H9 (cell line): ENCODE measurements at regions not wholly inside any gene's neighbourhood (a gene's known extent, or its start where the extent isn't known, plus 50 kb on each side); places are given as distances from the start of the nearest gene placed in this dataset.

ENCODE experiments used
- DNase-seq: peaks from one replicate; pipeline ENCODE4 v3.0.0-alpha.2; 2017
- H2AFZ ChIP-seq: one replicate; pipeline ENCODE4 v1.6.1; 2013; ENCODE audit warnings: mild to moderate bottlenecking, low read length, control low read depth, moderate library complexity
- H2AK5ac ChIP-seq: 2 replicates; pipeline ENCODE4 v1.6.1; 2013; ENCODE audit warnings: low read length, control low read depth, mixed read lengths; ENCODE audit not compliant: insufficient read length
- H2BK120ac ChIP-seq: one replicate; pipeline ENCODE4 v1.6.1; 2013; ENCODE audit warnings: low read depth, mild to moderate bottlenecking, low read length, control low read depth, inconsistent platforms; ENCODE audit not compliant: poor library complexity, severe bottlenecking
- H2BK12ac ChIP-seq: 2 replicates; pipeline ENCODE4 v1.6.1; 2013; ENCODE audit warnings: low read length, control low read depth, mixed read lengths, low read depth; ENCODE audit not compliant: insufficient read length
- H2BK15ac ChIP-seq: 2 replicates; pipeline ENCODE4 v1.6.1; 2013; ENCODE audit warnings: low read depth, low read length, control low read depth
- H2BK20ac ChIP-seq: one replicate; pipeline ENCODE4 v1.6.1; 2013; ENCODE audit warnings: low read depth, mild to moderate bottlenecking, low read length, control low read depth, inconsistent platforms; ENCODE audit not compliant: poor library complexity, severe bottlenecking
- H2BK5ac ChIP-seq: 2 replicates; pipeline ENCODE4 v1.6.1; 2013; ENCODE audit warnings: low read length, control low read depth, mixed read lengths; ENCODE audit not compliant: insufficient read length
- H3K14ac ChIP-seq: 2 replicates; pipeline ENCODE4 v1.6.1; 2013; ENCODE audit warnings: low read length, control low read depth; ENCODE audit not compliant: insufficient read depth
- H3K18ac ChIP-seq: 2 replicates; pipeline ENCODE4 v1.6.1; 2013; ENCODE audit warnings: low read depth, mild to moderate bottlenecking, mixed read lengths, low read length, control low read depth; ENCODE audit not compliant: insufficient read length
- H3K23ac ChIP-seq: 2 replicates; pipeline ENCODE4 v1.6.1; 2013; ENCODE audit warnings: low read length, control low read depth, mixed read lengths, low read depth; ENCODE audit not compliant: insufficient read length
- H3K23me2 ChIP-seq: 2 replicates; pipeline ENCODE4 v1.6.1; 2013; ENCODE audit warnings: low read depth, mild to moderate bottlenecking, mixed read lengths, low read length, control low read depth; ENCODE audit not compliant: insufficient read length, poor library complexity, severe bottlenecking
- H3K27ac ChIP-seq: 2 replicates; pipeline ENCODE4 v1.5.1; 2013; ENCODE audit warnings: low read length, control low read depth, mixed read lengths, low read depth; ENCODE audit not compliant: insufficient read length
- H3K27me3 ChIP-seq: 2 replicates; pipeline ENCODE4 v1.6.1; 2013; ENCODE audit warnings: low read length, control low read depth, inconsistent platforms; ENCODE audit not compliant: insufficient read depth
- H3K4ac ChIP-seq: 2 replicates; pipeline ENCODE4 v1.6.1; 2013; ENCODE audit warnings: low read depth, mild to moderate bottlenecking, control low read depth, inconsistent platforms, low read length, moderate library complexity
- H3K4me1 ChIP-seq: 2 replicates; pipeline ENCODE4 v1.6.1; 2013; ENCODE audit warnings: low read length, control low read depth, inconsistent platforms; ENCODE audit not compliant: insufficient read depth
- H3K4me2 ChIP-seq: 2 replicates; pipeline ENCODE4 v1.6.1; 2013; ENCODE audit warnings: low read length, control low read depth, mixed read lengths; ENCODE audit not compliant: insufficient read length, insufficient read depth
- H3K56ac ChIP-seq: 2 replicates; pipeline ENCODE4 v1.6.1; 2013; ENCODE audit warnings: low read depth, mild to moderate bottlenecking, mixed read lengths, low read length, control low read depth; ENCODE audit not compliant: insufficient read length
- H3K79me1 ChIP-seq: 2 replicates; pipeline ENCODE4 v1.6.1; 2013; ENCODE audit warnings: low read depth, mild to moderate bottlenecking, moderate library complexity, low read length, control low read depth, inconsistent platforms; ENCODE audit not compliant: insufficient read depth, poor library complexity, severe bottlenecking
- H3K79me2 ChIP-seq: 2 replicates; pipeline ENCODE4 v1.6.1; 2013; ENCODE audit warnings: low read length, control low read depth, inconsistent platforms; ENCODE audit not compliant: insufficient read depth
- H3K9ac ChIP-seq: 2 replicates; pipeline ENCODE4 v1.6.1; 2013; ENCODE audit warnings: low read length, control low read depth, mixed read lengths; ENCODE audit not compliant: insufficient read length; ENCODE audit errors: extremely low read depth
- H3K9me3 ChIP-seq: one replicate; pipeline ENCODE4 v1.6.1; 2013; ENCODE audit warnings: low read depth, low read length, inconsistent platforms; ENCODE audit not compliant: control insufficient read depth
- H3T11ph ChIP-seq: one replicate; pipeline ENCODE4 v1.6.1; 2013; ENCODE audit warnings: mild to moderate bottlenecking, low read length, control low read depth, inconsistent platforms
- H4K20me1 ChIP-seq: one replicate; pipeline ENCODE4 v1.6.1; 2013; ENCODE audit not compliant: control insufficient read depth, insufficient read length, insufficient read depth
- H4K5ac ChIP-seq: 2 replicates; pipeline ENCODE4 v1.6.1; 2013; ENCODE audit warnings: low read depth, mild to moderate bottlenecking, mixed read lengths, low read length, control low read depth; ENCODE audit not compliant: insufficient read length
- H4K8ac ChIP-seq: replicated peaks from 2 replicates; pipeline ENCODE4 v1.6.1; 2013; ENCODE audit warnings: low read length, control low read depth, mixed read lengths, low read depth; ENCODE audit not compliant: insufficient read length
- H4K91ac ChIP-seq: 2 replicates; pipeline ENCODE4 v1.6.1; 2013; ENCODE audit warnings: low read depth, mild to moderate bottlenecking, moderate library complexity, mixed read lengths, low read length, control low read depth; ENCODE audit not compliant: insufficient read length
- H3K27ac Mint-ChIP-seq, 3 experiments: 2 replicates in 2 of 3; 3 replicates in 1 of 3; pipeline ENCODE4 v1.8.0; 2020 to 2021; ENCODE audit warnings: mixed read lengths in 3 of 3, mild to moderate bottlenecking in 1 of 3, moderate library complexity in 1 of 3
- H3K27me3 Mint-ChIP-seq: 2 replicates; pipeline ENCODE4 v1.8.0; 2021; ENCODE audit warnings: low read depth, mild to moderate bottlenecking, moderate library complexity, mixed read lengths
- H3K36me3 Mint-ChIP-seq, 3 experiments: 2 replicates in 2 of 3; 3 replicates in 1 of 3; pipeline ENCODE4 v1.8.0; 2020 to 2021; ENCODE audit warnings: low read depth in 3 of 3, mixed read lengths in 3 of 3; ENCODE audit not compliant: insufficient read depth in 1 of 3
- H3K4me1 Mint-ChIP-seq, 2 experiments: 2 replicates each; pipeline ENCODE4 v1.8.0; 2020; ENCODE audit warnings: mixed read lengths in 2 of 2
- H3K4me3 Mint-ChIP-seq, 2 experiments: 2 replicates in 1 of 2; 3 replicates in 1 of 2; pipeline ENCODE4 v1.8.0; 2020 to 2021; ENCODE audit warnings: mild to moderate bottlenecking in 2 of 2, mixed read lengths in 2 of 2, moderate library complexity in 1 of 2
- H3K9me3 Mint-ChIP-seq, 2 experiments: 2 replicates in 1 of 2; 3 replicates in 1 of 2; pipeline ENCODE4 v1.8.0; 2020; ENCODE audit warnings: mild to moderate bottlenecking in 2 of 2, mixed read lengths in 2 of 2, moderate library complexity in 1 of 2
- CTCF ChIP-seq: fragments of 200-600 bp; sonication (generic); conservative IDR thresholded peaks from 3 replicates; pipeline ENCODE4 v1.8.0; 2021; ENCODE audit warnings: antibody characterized with exemption, mild to moderate bottlenecking
- WGBS: extraction: QIAGEN DNeasy Blood & Tissue Kit; methylation state at CpG from one replicate; pipeline ENCODE4 v1.1.7; 2013; ENCODE audit warnings: missing lambda C conversion rate, low lambda C conversion rate, mixed read lengths; ENCODE audit not compliant: insufficient read length; ENCODE audit errors: extremely low coverage; 5-methylcytosine and 5-hydroxymethylcytosine counted together

- Mint-ChIP-seq H3K27ac (peak overlapping the region in 1 of 3 experiments; percentile 81; a peak in 2 of 7 replicates), H3K27me3 (no peaks in the 10 kb centered on the region), H3K4me1 (peaks cover 26 to 28% of the 10 kb centered on the region in 2 experiments), H3K4me3 (no peak overlapping the region; a peak in 1 of 5 replicates), H3K36me3 (no peaks in the 10 kb centered on the region; a peak in 1 of 7 replicates), H3K9me3 (peaks cover 7 to 8% of the 10 kb centered on the region in 2 experiments; a peak in 2 of 5 replicates)
- no peaks in the 10 kb centered on the region for H3K9me3 ChIP-seq
- H2BK12ac ChIP-seq: no peak overlapping the region
- no peaks in the 10 kb centered on the region for H3K79me2 ChIP-seq
- H3K4me1 ChIP-seq: peaks cover 5% of the 10 kb centered on the region; the same call in 1 of the 2 replicates
- H4K5ac ChIP-seq: no peak overlapping the region
- no peaks in the 10 kb centered on the region for H3K23me2 ChIP-seq
- no CpG with 5 or more reads among the region's 3 CpGs for WGBS
- H4K20me1 ChIP-seq: no peaks in the 10 kb centered on the region
- no peak overlapping the region for H3K18ac ChIP-seq
- H3K27ac ChIP-seq: no peak overlapping the region
- no peaks in the 10 kb centered on the region for H3K79me1 ChIP-seq
- no peak for DNase-seq
- H2BK15ac ChIP-seq: no peak overlapping the region
- no peak overlapping the region for H2BK5ac ChIP-seq
- no peak overlapping the region for H3K23ac ChIP-seq
- H3K14ac ChIP-seq: no peak overlapping the region
- no peak overlapping the region for H2BK120ac ChIP-seq
- no peaks in the 10 kb centered on the region for H3K27me3 ChIP-seq
- no peak overlapping the region for H3K9ac ChIP-seq
- H3T11ph ChIP-seq: no peak overlapping the region
- H3K56ac ChIP-seq: no peak overlapping the region
- H2AFZ ChIP-seq: no peak overlapping the region
- no peak overlapping the region for H2BK20ac ChIP-seq
- H2AK5ac ChIP-seq: no peak overlapping the region
- no peak overlapping the region for H3K4me2 ChIP-seq
- TF ChIP-seq CTCF: no peak
- H3K4ac ChIP-seq: no peak overlapping the region
- no peak overlapping the region for H4K8ac ChIP-seq
- H4K91ac ChIP-seq: no peak overlapping the region
Observed at GRCh38 chr2:41736586-41736985, 311.2 kb upstream of the PKDCC start.
